ENCODE measurements at regions not wholly inside any gene's neighbourhood (a gene's known extent, or its start where the extent isn't known, plus 50 kb on each side); places are given as distances from the start of the nearest gene placed in this dataset.

DNA sequence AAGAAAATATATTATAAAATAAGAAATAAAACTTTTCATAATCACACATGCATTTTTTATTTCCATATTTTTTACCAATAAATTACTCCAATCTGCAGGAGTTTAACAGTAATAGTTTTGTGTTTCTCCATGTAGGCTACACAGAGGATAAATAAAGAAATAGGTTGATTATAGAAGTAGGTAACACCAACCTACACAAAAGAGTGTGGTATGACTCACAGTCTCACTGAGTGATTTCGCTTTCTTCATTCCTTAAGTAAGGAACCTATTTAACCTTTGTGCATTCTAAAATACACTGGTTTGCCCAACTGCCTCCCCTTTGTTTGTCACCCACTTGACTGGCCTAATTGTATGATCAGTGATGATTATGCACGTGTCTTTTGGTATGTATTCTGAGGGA lies 244.2 kb upstream of the RIMS1 start:
- DNase-seq (ENCODE audit: low read depth, low spot score) (no peak), ATAC-seq (no peak)
- Histone ChIP-seq H3K27ac (ENCODE audit: low read depth, low read length) (no peak overlapping the region), H4K20me1 (ENCODE audit: insufficient read depth) (no peaks in the 10 kb centered on the region), H3K9ac (ENCODE audit: low read length) (no peak overlapping the region), H3K9me2 (ENCODE audit: insufficient read depth) (no peaks in the 10 kb centered on the region), H3K36me3 (ENCODE audit: control insufficient read depth in 1 of 2, insufficient read depth in 2 of 2, low read length in 2 of 2) (no peaks in the 10 kb centered on the region), H3K4me2 (ENCODE audit: low read length) (no peak overlapping the region), H3K79me2 (ENCODE audit: insufficient read depth, low read length) (no peaks in the 10 kb centered on the region), H3K9me3 (ENCODE audit: control insufficient read depth in 1 of 2, insufficient read depth in 1 of 2, low read depth in 1 of 2, low read length in 2 of 2) (peaks cover 0 to 6% of the 10 kb centered on the region in 2 experiments; a peak in 2 of 4 replicates), H2AFZ (ENCODE audit: low read depth, low read length, poor library complexity, severe bottlenecking) (no peak overlapping the region), H3K4me1 (ENCODE audit: control insufficient read depth in 1 of 2, insufficient read depth in 2 of 2, low read length in 2 of 2) (no peaks in the 10 kb centered on the region), H3K4me3 (replicated peaks in 1 of 2; ENCODE audit: low read depth in 1 of 2, low read length in 2 of 2) (no peak overlapping the region), H3K27me3 (ENCODE audit: insufficient read depth, low read length) (no peaks in the 10 kb centered on the region)
- TF ChIP-seq ZNF274 (IDR thresholded peaks at IDR 0.05; ENCODE audit: low read depth, low read length) (no peak), POLR2A (IDR thresholded peaks at IDR 0.05; ENCODE audit: borderline replicate concordance, extremely low read depth, insufficient read depth, insufficient read length) (no peak), SIN3A (IDR thresholded peaks at IDR 0.05; ENCODE audit: low read depth) (no peak), RAD21 (IDR thresholded peaks at IDR 0.05; ENCODE audit: low read depth) (no peak), EZH2 (IDR thresholded peaks at IDR 0.05) (no peak), EZH2phosphoT487 (IDR thresholded peaks at IDR 0.05; ENCODE audit: borderline replicate concordance) (no peak), CEBPB (IDR thresholded peaks at IDR 0.05; ENCODE audit: low read depth) (no peak), ELF1 (IDR thresholded peaks at IDR 0.05; ENCODE audit: borderline replicate concordance, low read depth) (no peak)
- TF ChIP-seq, protein P1, sequence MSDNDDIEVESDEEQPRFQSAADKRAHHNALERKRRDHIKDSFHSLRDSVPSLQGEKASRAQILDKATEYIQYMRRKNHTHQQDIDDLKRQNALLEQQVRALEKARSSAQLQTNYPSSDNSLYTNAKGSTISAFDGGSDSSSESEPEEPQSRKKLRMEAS (IDR thresholded peaks at IDR 0.05): no peak
- no TSS peak for BruUV-seq (replicated peaks)
- intact Hi-C loops (cut with micrococcal nuclease): no loop called here
- ChIA-PET RAD21 (ENCODE audit: low non-redundant PET in 1 of 2, low total read pairs in 2 of 2, uncharacterized antibody in 2 of 2, unreplicated experiment in 2 of 2) (no interaction called here), POLR2A (no interaction called here), CTCF (no interaction called here)

DNA sequence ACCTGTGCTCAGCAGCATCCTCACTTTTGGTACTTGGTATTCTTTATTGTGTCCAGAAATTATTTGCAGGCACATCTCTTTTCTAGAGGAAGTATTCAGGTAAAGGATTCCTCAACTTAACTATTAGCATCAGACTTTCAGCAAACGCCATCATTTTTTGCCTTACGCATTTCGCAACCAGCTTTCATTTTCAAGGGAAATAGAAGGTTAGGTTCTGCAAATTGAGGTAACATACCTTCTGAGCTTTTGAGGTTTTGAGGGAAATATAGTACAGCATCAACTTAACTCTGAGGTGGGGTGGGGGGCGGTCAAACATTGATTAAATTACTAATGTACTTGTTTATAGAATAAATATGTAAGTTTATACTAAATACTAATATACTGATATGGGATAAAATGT lies 243.6 kb upstream of the RIMS1 start:
- RAD21 ChIA-PET (ENCODE audit: low non-redundant PET in 1 of 2, low total read pairs in 2 of 2, uncharacterized antibody in 2 of 2, unreplicated experiment in 2 of 2): no interaction called here
- Histone ChIP-seq H2AFZ (ENCODE audit: low read depth, low read length, poor library complexity, severe bottlenecking) (no peak overlapping the region), H3K79me2 (ENCODE audit: insufficient read depth, low read length) (no peaks in the 10 kb centered on the region), H3K27ac (ENCODE audit: low read depth, low read length) (no peak overlapping the region), H3K4me2 (ENCODE audit: low read length) (no peak overlapping the region), H3K9me3 (ENCODE audit: control insufficient read depth in 1 of 2, insufficient read depth in 1 of 2, low read depth in 1 of 2, low read length in 2 of 2) (peaks cover 0 to 2% of the 10 kb centered on the region in 2 experiments; a peak in 2 of 4 replicates), H3K9ac (ENCODE audit: low read length) (no peak overlapping the region), H4K20me1 (ENCODE audit: insufficient read depth) (no peaks in the 10 kb centered on the region), H3K4me3 (replicated peaks in 1 of 2; ENCODE audit: low read depth in 1 of 2, low read length in 2 of 2) (no peak overlapping the region), H3K27me3 (ENCODE audit: insufficient read depth, low read length) (no peaks in the 10 kb centered on the region), H3K36me3 (ENCODE audit: control insufficient read depth in 1 of 2, insufficient read depth in 2 of 2, low read length in 2 of 2) (no peaks in the 10 kb centered on the region), H3K9me2 (ENCODE audit: insufficient read depth) (no peaks in the 10 kb centered on the region), H3K4me1 (ENCODE audit: control insufficient read depth in 1 of 2, insufficient read depth in 2 of 2, low read length in 2 of 2) (no peaks in the 10 kb centered on the region)
- ATAC-seq: no peak
- no peak for DNase-seq (ENCODE audit: low read depth, low spot score)
- no TSS peak for BruUV-seq (replicated peaks)
- CTCF ChIA-PET: no interaction called here
- POLR2A ChIA-PET: no interaction called here
- TF ChIP-seq EGR1 (IDR thresholded peaks at IDR 0.05; ENCODE audit: low read depth): no peak
- no peak for TF ChIP-seq SRF (IDR thresholded peaks at IDR 0.05; ENCODE audit: low read depth)
- no peak for TF ChIP-seq POLR2A (IDR thresholded peaks at IDR 0.05; ENCODE audit: borderline replicate concordance, extremely low read depth, insufficient read depth, insufficient read length)
- TF ChIP-seq SIN3A (IDR thresholded peaks at IDR 0.05; ENCODE audit: low read depth): no peak
- TF ChIP-seq FOSL1 (IDR thresholded peaks at IDR 0.05; ENCODE audit: low read depth): no peak
- no peak for TF ChIP-seq CBX3 (IDR thresholded peaks at IDR 0.05; ENCODE audit: low read depth)
- no peak for TF ChIP-seq JUND (IDR thresholded peaks at IDR 0.05)
- TF ChIP-seq, protein P1 (IDR thresholded peaks at IDR 0.05): no peak
- TF ChIP-seq ZFX (IDR thresholded peaks at IDR 0.05): no peak
- no peak for TF ChIP-seq ZNF274 (IDR thresholded peaks at IDR 0.05; ENCODE audit: low read depth, low read length)
- no peak for TF ChIP-seq EZH2 (IDR thresholded peaks at IDR 0.05)
- no peak for TF ChIP-seq POLR2AphosphoS5 (IDR thresholded peaks at IDR 0.05; ENCODE audit: low read depth, low read length)
- TF ChIP-seq, protein P2, sequence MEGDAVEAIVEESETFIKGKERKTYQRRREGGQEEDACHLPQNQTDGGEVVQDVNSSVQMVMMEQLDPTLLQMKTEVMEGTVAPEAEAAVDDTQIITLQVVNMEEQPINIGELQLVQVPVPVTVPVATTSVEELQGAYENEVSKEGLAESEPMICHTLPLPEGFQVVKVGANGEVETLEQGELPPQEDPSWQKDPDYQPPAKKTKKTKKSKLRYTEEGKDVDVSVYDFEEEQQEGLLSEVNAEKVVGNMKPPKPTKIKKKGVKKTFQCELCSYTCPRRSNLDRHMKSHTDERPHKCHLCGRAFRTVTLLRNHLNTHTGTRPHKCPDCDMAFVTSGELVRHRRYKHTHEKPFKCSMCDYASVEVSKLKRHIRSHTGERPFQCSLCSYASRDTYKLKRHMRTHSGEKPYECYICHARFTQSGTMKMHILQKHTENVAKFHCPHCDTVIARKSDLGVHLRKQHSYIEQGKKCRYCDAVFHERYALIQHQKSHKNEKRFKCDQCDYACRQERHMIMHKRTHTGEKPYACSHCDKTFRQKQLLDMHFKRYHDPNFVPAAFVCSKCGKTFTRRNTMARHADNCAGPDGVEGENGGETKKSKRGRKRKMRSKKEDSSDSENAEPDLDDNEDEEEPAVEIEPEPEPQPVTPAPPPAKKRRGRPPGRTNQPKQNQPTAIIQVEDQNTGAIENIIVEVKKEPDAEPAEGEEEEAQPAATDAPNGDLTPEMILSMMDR (IDR thresholded peaks at IDR 0.05 in 2 of 3, conservative IDR thresholded peaks at IDR 0.05 in 1 of 3; ENCODE audit: borderline replicate concordance in 1 of 3, insufficient read depth in 1 of 3, low read depth in 2 of 3, low read length in 2 of 3): no peak
- TF ChIP-seq, protein P3, sequence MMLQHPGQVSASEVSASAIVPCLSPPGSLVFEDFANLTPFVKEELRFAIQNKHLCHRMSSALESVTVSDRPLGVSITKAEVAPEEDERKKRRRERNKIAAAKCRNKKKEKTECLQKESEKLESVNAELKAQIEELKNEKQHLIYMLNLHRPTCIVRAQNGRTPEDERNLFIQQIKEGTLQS (IDR thresholded peaks at IDR 0.05): no peak
- no peak for TF ChIP-seq ELF1 (IDR thresholded peaks at IDR 0.05; ENCODE audit: borderline replicate concordance, low read depth)
- TF ChIP-seq SP1 (IDR thresholded peaks at IDR 0.05; ENCODE audit: low read depth): no peak
- TF ChIP-seq CEBPB (IDR thresholded peaks at IDR 0.05; ENCODE audit: low read depth): no peak
- TF ChIP-seq EZH2phosphoT487 (IDR thresholded peaks at IDR 0.05; ENCODE audit: borderline replicate concordance): no peak
- no peak for TF ChIP-seq TCF7L2 (IDR thresholded peaks at IDR 0.05; ENCODE audit: borderline replicate concordance, extremely low read depth, insufficient read depth, insufficient read length)
- TF ChIP-seq YY1 (IDR thresholded peaks at IDR 0.05; ENCODE audit: extremely low read depth, insufficient replicate concordance, low read depth, low read length): no peak
- intact Hi-C loops (cut with micrococcal nuclease): no loop called here

Measured in HCT116 (cell line).